ENCODE measurements at regions not wholly inside any gene's neighbourhood (a gene's known extent, or its start where the extent isn't known, plus 50 kb on each side); places are given as distances from the start of the nearest gene placed in this dataset.

GRCh38 chr2:241947401-241947800 is 77.9 kb downstream of the RTP5 start:
- Histone ChIP-seq H3K79me1 (ENCODE audit: insufficient read depth, low read depth, low read length, poor library complexity, severe bottlenecking) (no peaks in the 10 kb centered on the region), H3K79me2 (ENCODE audit: insufficient read depth, low read length) (no peaks in the 10 kb centered on the region), H2BK5ac (ENCODE audit: insufficient read length, low read length) (no peak overlapping the region), H3K23me2 (ENCODE audit: insufficient read length, low read depth, low read length, poor library complexity, severe bottlenecking) (peaks cover 2% of the 10 kb centered on the region), H4K91ac (ENCODE audit: insufficient read length, low read depth, low read length) (no peak overlapping the region), H2BK15ac (ENCODE audit: low read depth, low read length) (no peak overlapping the region), H3K9me3 (ENCODE audit: control insufficient read depth, low read depth, low read length) (no peaks in the 10 kb centered on the region), H3K9ac (ENCODE audit: extremely low read depth, insufficient read length, low read length) (no peak overlapping the region), H2BK120ac (ENCODE audit: low read depth, low read length, poor library complexity, severe bottlenecking) (no peak overlapping the region), H3K14ac (ENCODE audit: insufficient read depth, low read length) (no peak overlapping the region), H2BK20ac (ENCODE audit: low read depth, low read length, poor library complexity, severe bottlenecking) (no peak overlapping the region), H3K18ac (ENCODE audit: insufficient read length, low read depth, low read length) (no peak overlapping the region), H3K4me1 (ENCODE audit: insufficient read depth, low read length) (peaks cover 4% of the 10 kb centered on the region; the same call in 1 of the 2 replicates), H3K23ac (ENCODE audit: insufficient read length, low read depth, low read length) (no peak overlapping the region), H4K8ac (replicated peaks; ENCODE audit: insufficient read length, low read depth, low read length) (no peak overlapping the region), H3K27me3 (ENCODE audit: insufficient read depth, low read length) (peaks cover 11% of the 10 kb centered on the region; the same call in 1 of the 2 replicates), H3K27ac (ENCODE audit: insufficient read length, low read depth, low read length) (no peak overlapping the region), H3T11ph (ENCODE audit: low read length) (no peak overlapping the region), H3K4ac (ENCODE audit: low read depth, low read length) (no peak overlapping the region), H4K5ac (ENCODE audit: insufficient read length, low read depth, low read length) (no peak overlapping the region), H2AFZ (ENCODE audit: low read length) (no peak overlapping the region), H3K4me2 (ENCODE audit: insufficient read depth, insufficient read length, low read length) (peak overlapping the region; percentile 9), H2AK5ac (ENCODE audit: insufficient read length, low read length) (no peak overlapping the region), H2BK12ac (ENCODE audit: insufficient read length, low read depth, low read length) (no peak overlapping the region), H3K56ac (ENCODE audit: insufficient read length, low read depth, low read length) (no peak overlapping the region), H4K20me1 (ENCODE audit: control insufficient read depth, insufficient read depth, insufficient read length) (no peaks in the 10 kb centered on the region)
- WGBS (ENCODE audit: extremely low coverage, insufficient read length, low lambda C conversion rate), result no CpG with 5 or more reads among the region's 21 CpGs
- H3K36me3 Mint-ChIP-seq (ENCODE audit: insufficient read depth in 1 of 3, low read depth in 3 of 3), result peaks cover 0 to 6% (median 5%) of the 10 kb centered on the region in 3 experiments; a peak in 4 of 7 replicates
- TF ChIP-seq CTCF (conservative IDR thresholded peaks at IDR 0.05), result no peak
- peaks cover 94% of the 10 kb centered on the region for H3K27me3 Mint-ChIP-seq (ENCODE audit: low read depth)
- H3K27ac Mint-ChIP-seq, result no peak overlapping the region
- DNase-seq, result no peak
- H3K9me3 Mint-ChIP-seq, result peaks cover 5 to 6% of the 10 kb centered on the region in 2 experiments; a peak in 4 of 5 replicates
- no peak overlapping the region for H3K4me3 Mint-ChIP-seq
- peaks cover 26% of the 10 kb centered on the region in 2 experiments for H3K4me1 Mint-ChIP-seq
